Adrenal gland (tissue), 9 donors: ENCODE measurements at regions not wholly inside any gene's neighbourhood (a gene's known extent, or its start where the extent isn't known, plus 50 kb on each side); places are given as distances from the start of the nearest gene placed in this dataset.

ENCODE experiments used
- DNase-seq, 7 donors: peaks; one replicate each; pipeline ENCODE4 v3.0.0-alpha.2; 2019 to 2020
- H3K27ac ChIP-seq, 5 donors: fragments of 200-600 bp; sonication (generic) in 4 of 5; 1 replicate in 3 of 5; 2 replicates in 2 of 5; pipeline versions ENCODE4 v1.5.1 to v1.8.0; 2016 to 2020; ENCODE audit warnings: mild to moderate bottlenecking in 1 of 5
- H3K27me3 ChIP-seq: fragments of 200-600 bp; 2 replicates; pipeline ENCODE4 v1.8.0; 2021
- H3K36me3 ChIP-seq, 2 donors: fragments of 200-600 bp; replicated peaks in 1 of 2; 1 replicate in 1 of 2; 2 replicates in 1 of 2; pipeline versions ENCODE4 v1.5.1 to v1.8.0; 2018 to 2022
- H3K4me1 ChIP-seq, 2 donors: fragments of 200-600 bp; replicated peaks in 1 of 2; 1 replicate in 1 of 2; 2 replicates in 1 of 2; pipeline versions ENCODE4 v1.5.1 to v1.8.0; 2018 to 2021
- H3K4me3 ChIP-seq, 4 donors: fragments of 200-600 bp; sonication (generic) in 3 of 4; one replicate each; pipeline ENCODE4 v1.5.1; 2016 to 2018
- H3K9me3 ChIP-seq, 3 donors: fragments of 200-600 bp; sonication (generic) in 1 of 3; replicated peaks in 1 of 3; 1 replicate in 2 of 3; 2 replicates in 1 of 3; pipeline versions ENCODE4 v1.5.1 to v1.8.0; 2016 to 2021
- CTCF ChIP-seq, 6 experiments: fragments of 450-650 bp in 4 of 6; fragments of 200-600 bp in 2 of 6; sonication (generic) in 1 of 6; IDR thresholded peaks; 1 replicate in 5 of 6; 2 replicates in 1 of 6; pipeline versions ENCODE4 v1.5.1 to v1.8.0; 2016 to 2021; ENCODE audit warnings: antibody characterized with exemption in 6 of 6, mild to moderate bottlenecking in 2 of 6, moderate library complexity in 1 of 6
- POLR2A ChIP-seq, 2 donors: fragments of 450-650 bp; IDR thresholded peaks; one replicate each; pipeline ENCODE4 v1.6.1; 2017; ENCODE audit warnings: antibody characterized with exemption in 2 of 2, mild to moderate bottlenecking in 2 of 2, moderate library complexity in 1 of 2
- WGBS, 4 donors: extraction: QIAGEN DNeasy Blood & Tissue Kit in 2 of 4; methylation state at CpG; one replicate each; pipeline versions ENCODE4 v1.1.5 to v1.1.7; 2013 to 2017; 5-methylcytosine and 5-hydroxymethylcytosine counted together
- intact Hi-C, 2 donors: fragments of 100-400 bp; cut with DNase I; formaldehyde crosslinking; loops; one replicate each; pipeline versions ENCODE4 v1.14.1 to v1.15.0; 2022 to 2023
- donor health status: healthy with polysubstance abuse.
- donor health status: Bipolar disorder and iron deficiency.
- donor health status: DM: yes; HTN: yes; CAD: no.
- donor health status: DM: no; HTN: no; CAD: no.
- donor health status: DM: no; HTN: no; CAD: no.

DNA sequence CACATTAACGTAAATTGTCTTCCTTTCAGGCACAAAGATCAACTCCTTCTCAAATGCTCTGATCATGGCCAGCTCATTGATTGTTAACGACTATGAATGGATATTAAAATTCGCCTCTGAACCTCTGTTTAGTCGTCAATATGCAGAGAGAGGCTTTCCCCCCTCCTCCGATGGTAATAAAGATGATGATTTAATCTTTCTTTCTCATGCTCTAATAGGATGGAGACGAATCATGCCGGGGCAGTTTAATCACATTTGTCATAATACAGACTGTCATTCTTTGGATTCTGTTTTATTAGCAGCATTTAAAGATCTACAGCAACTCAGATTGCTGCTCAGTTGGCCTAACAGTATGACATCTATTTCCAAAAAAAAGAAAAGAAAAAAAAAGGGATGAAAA is 132.9 kb downstream of the SREK1 start:
- no peak overlapping the region for H3K4me3 ChIP-seq
- TF ChIP-seq POLR2A (IDR thresholded peaks at IDR 0.05) (no peak), CTCF (IDR thresholded peaks at IDR 0.05) (no peak)
- 70 to 76% (median 72%) methylated on average over 7 of the region's 7 CpGs for WGBS, 4 donors
- no peaks in the 10 kb centered on the region for H3K9me3 ChIP-seq
- H3K36me3 ChIP-seq, result no peaks in the 10 kb centered on the region
- no peaks in the 10 kb centered on the region for H3K27me3 ChIP-seq
- intact Hi-C loops, result no loop called here
- no peaks in the 10 kb centered on the region for H3K4me1 ChIP-seq
- H3K27ac ChIP-seq, result no peak overlapping the region
- no peak for DNase-seq

GRCh38 chr5:66277981-66278380 is 133.9 kb downstream of the SREK1 start:
- Histone ChIP-seq H3K4me3 (no peak overlapping the region), H3K4me1 (no peaks in the 10 kb centered on the region), H3K9me3 (no peaks in the 10 kb centered on the region), H3K36me3 (no peaks in the 10 kb centered on the region), H3K27ac (no peak overlapping the region), H3K27me3 (no peaks in the 10 kb centered on the region)
- intact Hi-C loops, result no loop called here
- TF ChIP-seq POLR2A (IDR thresholded peaks at IDR 0.05) (no peak), CTCF (IDR thresholded peaks at IDR 0.05) (no peak)
- WGBS, 4 donors, result 82 to 92% (median 90%) methylated on average over 2 of the region's 2 CpGs
- DNase-seq, result no peak

DNA sequence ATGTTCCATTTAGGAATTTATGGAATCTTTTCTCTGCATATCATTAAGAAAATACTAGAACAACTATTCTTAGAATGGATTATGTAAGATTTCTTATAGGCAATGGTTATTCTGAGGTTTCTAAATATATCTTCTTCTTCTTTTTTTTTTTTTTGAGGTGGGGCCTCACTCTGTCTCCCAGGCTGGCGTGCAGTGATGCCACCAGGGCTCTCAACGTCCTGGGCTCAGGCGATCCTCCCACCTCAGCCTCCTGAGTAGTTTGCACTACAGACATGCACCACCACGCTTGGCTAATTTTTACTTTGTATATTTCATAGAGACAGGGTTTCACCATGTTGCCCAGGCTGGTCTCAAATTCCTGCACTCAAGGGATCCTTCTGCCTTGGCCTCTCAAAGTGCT is 137.2 kb downstream of the SREK1 start:
- TF ChIP-seq CTCF (IDR thresholded peaks at IDR 0.05) (no peak), POLR2A (IDR thresholded peaks at IDR 0.05) (no peak)
- Histone ChIP-seq H3K4me1 (no peaks in the 10 kb centered on the region), H3K27ac (no peak overlapping the region), H3K9me3 (no peaks in the 10 kb centered on the region), H3K4me3 (no peak overlapping the region), H3K27me3 (no peaks in the 10 kb centered on the region), H3K36me3 (no peaks in the 10 kb centered on the region)
- 71 to 79% (median 77%) methylated on average over 4 of the region's 4 CpGs for WGBS, 4 donors
- no peak for DNase-seq
- intact Hi-C loops, result no loop called here

GRCh38 chr5:66284588-66285342 is 140.7 kb downstream of the SREK1 start:
- no peak overlapping the region for H3K27ac ChIP-seq
- no peaks in the 10 kb centered on the region for H3K9me3 ChIP-seq
- H3K36me3 ChIP-seq, result no peaks in the 10 kb centered on the region
- H3K4me1 ChIP-seq, result no peaks in the 10 kb centered on the region
- TF ChIP-seq POLR2A (IDR thresholded peaks at IDR 0.05) (no peak), CTCF (IDR thresholded peaks at IDR 0.05) (no peak)
- intact Hi-C loops, result no loop called here
- no peak for DNase-seq
- 75 to 87% (median 77%) methylated on average over 2 of the region's 2 CpGs for WGBS, 4 donors
- H3K27me3 ChIP-seq, result no peaks in the 10 kb centered on the region
- no peak overlapping the region for H3K4me3 ChIP-seq
